GM23338 (cell line): ENCODE measurements at regions not wholly inside any gene's neighbourhood (a gene's known extent, or its start where the extent isn't known, plus 50 kb on each side); places are given as distances from the start of the nearest gene placed in this dataset.

Experiments used
- CREB1 ChIP-seq: fragments of 250-450 bp; sonication (Bioruptor Pico); IDR thresholded peaks from 2 replicates; pipeline ENCODE4 v1.5.0; 2020; ENCODE audit warnings: low read depth, mild to moderate bottlenecking, moderate library complexity
- CTCF ChIP-seq, 2 experiments: fragments of 200-600 bp in 1 of 2; sonication (generic) in 1 of 2; conservative IDR thresholded peaks; 2 replicates each; pipeline versions ENCODE4 v1.5.1 to v1.6.1; 2016 to 2017; ENCODE audit warnings: antibody characterized with exemption in 2 of 2, low read depth in 2 of 2, mild to moderate bottlenecking in 2 of 2, moderate library complexity in 1 of 2
- ETS1 ChIP-seq: IDR thresholded peaks from 2 replicates; pipeline ENCODE4 v1.6.1; 2016; ENCODE audit warnings: antibody characterized with exemption
- EZH2 ChIP-seq: fragments of 200-600 bp; sonication (generic); IDR thresholded peaks from one replicate; pipeline ENCODE4 v1.8.0; 2017; ENCODE audit warnings: antibody characterized with exemption, mild to moderate bottlenecking, low read depth; ENCODE audit not compliant: unreplicated experiment
- EZH2phosphoT487 ChIP-seq: fragments of 200-600 bp; sonication (generic); IDR thresholded peaks from one replicate; pipeline ENCODE4 v1.8.1; 2018; ENCODE audit warnings: antibody characterized with exemption; ENCODE audit not compliant: unreplicated experiment
- POLR2AphosphoS5 ChIP-seq: IDR thresholded peaks from 2 replicates; pipeline ENCODE4 v1.6.1; 2016; ENCODE audit warnings: antibody characterized with exemption, low read depth
- REST ChIP-seq: IDR thresholded peaks from one replicate; pipeline ENCODE4 v1.6.1; 2018; ENCODE audit warnings: antibody characterized with exemption; ENCODE audit not compliant: unreplicated experiment
- ZNF114 ChIP-seq: fragments of 250-450 bp; sonication (Bioruptor Pico); IDR thresholded peaks from 2 replicates; pipeline ENCODE4 v1.5.0; 2020; ENCODE audit warnings: mild to moderate bottlenecking, moderate library complexity
- ZNF331 ChIP-seq: fragments of 250-450 bp; sonication (Bioruptor Pico); IDR thresholded peaks from 2 replicates; pipeline ENCODE4 v1.5.0; 2020; ENCODE audit warnings: low read depth, mild to moderate bottlenecking, moderate library complexity

GRCh38 chr11:13223112-13223511 is 54.5 kb upstream of the BMAL1 start:
- TF ChIP-seq EZH2 (no peak), REST (no peak), POLR2AphosphoS5 (no peak), CTCF (conservative IDR thresholded peaks at IDR 0.05; ENCODE audit: low read depth in 2 of 2) (no peak), ETS1 (no peak), ZNF114 (CRISPR knock-in tag) (no peak), CREB1 (no peak), ZNF331 (CRISPR knock-in tag) (no peak), EZH2phosphoT487 (no peak)
